NOMO-1 treated with DMSO at 0.1 percent for 48 hours (cell line): ENCODE measurements at regions not wholly inside any gene's neighbourhood (a gene's known extent, or its start where the extent isn't known, plus 50 kb on each side); places are given as distances from the start of the nearest gene placed in this dataset.
"Not testable (repeated sequence)": the region's sequence is repeated elsewhere in the genome, so short reads cannot be mapped to it uniquely, and the experiment has no call there.

Source experiments
- DNase-seq: peaks from one replicate; lab custom pipeline; 2025; ENCODE audit not compliant: unreplicated experiment; lab: John Stamatoyannopoulos, UW

GRCh38 chr11:34001557-34002064 lies 49.9 kb upstream of the CAPRIN1 start:
- DNase-seq, result no peak

- DNase-seq, result no peak
These were observed 52.1 kb upstream of the CAPRIN1 start for GRCh38 chr11:33999393-33999792.

DNA sequence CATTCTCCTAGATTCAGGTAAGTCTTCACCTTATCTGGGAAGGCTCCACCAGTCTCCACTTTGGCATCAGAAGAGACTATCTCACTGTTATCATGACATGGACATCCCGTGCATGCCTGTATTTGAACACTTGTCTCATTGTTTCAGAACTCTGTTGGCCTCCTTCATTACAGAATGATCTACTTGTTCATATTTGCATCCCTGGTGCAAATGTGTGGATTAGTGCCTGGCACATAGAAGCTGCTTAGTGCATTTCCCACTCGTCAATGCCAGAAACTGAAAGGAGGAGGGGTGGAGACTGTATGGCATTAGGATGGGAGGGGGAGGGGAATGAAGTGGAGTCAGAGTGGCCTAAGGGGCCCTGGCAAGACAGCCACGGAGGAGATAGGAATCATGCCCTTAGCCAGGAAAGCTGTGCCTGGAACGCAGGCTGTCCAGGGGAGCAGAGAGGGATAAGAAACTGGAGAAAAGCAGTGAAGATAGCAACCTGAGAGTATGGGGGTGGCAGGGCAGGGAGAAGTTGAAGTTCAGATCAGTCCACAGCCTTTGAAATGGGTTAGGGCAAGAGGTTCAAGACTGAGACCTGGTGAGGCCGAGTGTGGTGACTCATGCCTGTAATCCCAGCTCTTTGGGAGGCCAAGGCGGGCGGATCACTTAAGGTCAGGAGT lies 53.8 kb upstream of the CAPRIN1 start:
- no peak for DNase-seq

DNA sequence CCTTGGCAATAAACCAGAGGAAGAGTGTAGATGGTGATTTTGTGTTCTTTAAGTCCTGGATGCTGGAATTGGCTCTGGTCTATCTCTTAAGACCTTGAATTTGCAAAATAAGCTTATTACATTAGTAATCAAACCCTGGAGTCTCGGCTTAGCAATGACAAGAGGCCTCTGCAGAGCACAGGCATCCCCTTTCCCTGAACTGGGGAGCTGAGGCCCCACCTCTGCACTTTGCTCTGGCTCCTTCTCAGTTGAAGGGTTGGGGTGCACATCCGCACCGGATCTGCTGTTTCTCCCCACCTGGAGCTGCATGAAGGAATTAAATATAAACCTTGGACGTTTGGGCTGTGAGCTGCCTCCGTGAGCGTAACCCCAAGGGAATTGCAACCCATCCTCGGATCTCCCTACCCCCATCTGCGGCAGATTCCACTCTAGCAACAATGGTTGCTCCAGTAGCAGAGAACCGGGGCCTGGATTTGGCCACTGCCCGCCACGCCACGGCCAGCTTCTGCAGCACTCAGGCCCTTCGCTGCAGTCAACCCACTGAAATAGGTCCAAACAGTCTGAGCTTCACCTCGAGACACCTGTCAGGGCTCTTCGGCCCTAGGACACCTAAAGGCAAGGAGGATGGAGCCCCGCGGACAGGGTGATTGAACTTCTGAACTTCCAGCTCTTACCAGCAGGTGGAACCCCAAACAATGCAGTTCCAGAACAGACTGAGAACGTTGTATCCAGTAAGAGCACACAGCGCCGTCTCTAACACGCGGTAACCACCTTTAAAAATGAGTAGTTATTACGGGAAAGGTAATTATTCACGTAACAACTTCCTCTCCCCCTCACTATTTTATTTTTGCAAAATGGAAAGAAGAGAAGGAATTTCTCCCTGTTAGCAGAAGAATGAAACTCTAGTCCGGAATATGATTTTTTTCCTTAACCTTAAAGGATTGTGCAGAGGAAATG lies 54.8 kb upstream of the CAPRIN1 start:
- peak; percentile 69 for DNase-seq

GRCh38 chr11:33994937-33995336 lies 56.6 kb upstream of the CAPRIN1 start:
- DNase-seq, result no peak

DNA sequence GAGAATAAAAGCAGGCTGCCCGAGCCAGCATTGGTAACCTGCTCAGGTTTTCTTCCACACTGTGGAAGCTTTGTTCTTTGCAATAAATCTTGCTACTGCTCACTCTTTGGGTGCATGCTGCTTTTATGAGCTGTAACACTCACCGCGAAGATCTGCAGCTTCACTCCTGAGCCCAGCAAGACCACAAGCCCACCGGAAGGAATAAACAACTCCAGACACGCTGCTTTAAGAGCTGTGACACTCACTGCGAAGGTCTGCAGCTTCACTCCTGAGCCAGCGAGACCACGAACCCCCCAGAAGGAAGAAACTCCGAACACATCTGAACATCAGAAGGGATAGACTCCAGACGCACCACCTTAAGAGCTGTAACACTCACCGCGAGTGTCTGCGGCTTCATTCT lies 60.4 kb upstream of the CAPRIN1 start:
- not testable (repeated sequence) for DNase-seq

DNA sequence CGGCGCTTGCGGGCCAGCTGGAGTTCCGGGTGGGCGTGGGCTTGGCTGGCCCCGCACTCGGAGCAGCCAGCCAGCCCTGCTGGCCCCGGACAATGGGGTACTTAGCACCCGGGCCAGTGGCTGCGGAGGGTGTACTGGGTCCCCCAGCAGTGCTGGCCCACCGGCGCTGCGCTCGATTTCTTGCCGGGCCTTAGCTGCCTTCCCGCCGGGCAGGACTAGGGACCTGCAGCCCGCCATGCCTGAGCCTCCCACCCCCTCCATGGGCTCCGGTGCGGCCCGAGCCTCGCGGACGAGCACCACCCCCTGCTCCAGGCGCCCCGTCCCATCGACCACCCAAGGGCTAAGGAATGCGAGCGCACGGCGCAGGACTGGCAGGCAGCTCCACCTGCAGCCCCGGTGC lies 61.4 kb upstream of the CAPRIN1 start:
- not testable (repeated sequence) for DNase-seq

DNA sequence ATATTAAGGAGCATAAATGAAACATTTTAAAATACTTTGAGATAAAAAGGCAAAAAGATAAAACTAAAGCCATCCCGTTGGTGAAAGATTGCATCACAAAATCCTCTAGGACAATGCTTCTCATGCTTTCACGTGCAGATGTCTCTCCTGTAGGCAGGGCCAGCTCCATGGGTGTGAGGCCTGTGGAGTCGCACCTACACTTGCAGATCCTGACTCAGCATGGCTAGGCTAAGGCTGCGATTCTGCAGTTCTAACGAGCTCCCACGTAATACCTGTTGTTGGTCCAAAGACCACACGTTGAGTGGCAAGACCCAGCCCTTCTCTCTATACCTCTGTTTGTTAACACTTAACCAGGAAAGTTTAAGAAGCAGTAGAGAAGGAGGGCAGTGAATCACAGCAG lies 62.1 kb upstream of the CAPRIN1 start:
- DNase-seq, result no peak

DNA sequence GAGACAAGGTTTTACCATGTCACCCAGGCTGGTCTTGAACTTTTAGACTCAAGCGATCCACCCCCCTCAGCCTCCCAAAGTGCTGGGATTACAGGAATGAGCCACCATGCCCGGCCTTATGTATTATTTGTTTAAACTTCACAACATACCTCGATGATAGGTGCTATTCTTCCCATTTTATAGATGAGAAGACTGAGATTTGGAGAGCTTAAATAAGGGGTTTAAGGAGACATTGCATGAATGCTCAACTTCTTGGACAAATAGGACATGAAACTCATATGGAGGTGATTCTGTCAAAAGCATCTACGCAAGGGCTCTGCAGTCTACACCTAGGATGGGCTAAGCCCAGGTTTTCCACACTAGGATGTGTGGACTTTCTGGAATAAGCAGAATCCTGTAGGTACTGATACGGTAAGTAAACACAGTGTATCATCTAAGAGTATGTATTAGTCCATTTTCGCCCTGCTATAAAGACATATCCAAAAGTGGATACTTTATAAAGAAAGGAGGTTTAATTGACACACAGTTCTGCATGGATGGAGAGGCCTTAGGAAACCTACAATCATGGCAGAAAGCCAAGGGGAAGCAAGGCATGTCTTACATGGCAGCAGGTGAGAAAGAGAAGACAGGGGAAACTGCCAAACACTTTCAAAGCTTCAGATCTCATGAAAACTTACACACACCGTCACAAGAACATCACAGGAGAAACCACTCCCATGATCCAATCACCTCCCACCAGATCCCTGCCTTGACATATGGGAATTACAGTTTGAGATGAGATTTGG lies 62.8 kb upstream of the CAPRIN1 start:
- DNase-seq, result no peak

GRCh38 chr11:33987975-33988580 lies 63.5 kb upstream of the CAPRIN1 start:
- DNase-seq, result peak; percentile 85

DNA sequence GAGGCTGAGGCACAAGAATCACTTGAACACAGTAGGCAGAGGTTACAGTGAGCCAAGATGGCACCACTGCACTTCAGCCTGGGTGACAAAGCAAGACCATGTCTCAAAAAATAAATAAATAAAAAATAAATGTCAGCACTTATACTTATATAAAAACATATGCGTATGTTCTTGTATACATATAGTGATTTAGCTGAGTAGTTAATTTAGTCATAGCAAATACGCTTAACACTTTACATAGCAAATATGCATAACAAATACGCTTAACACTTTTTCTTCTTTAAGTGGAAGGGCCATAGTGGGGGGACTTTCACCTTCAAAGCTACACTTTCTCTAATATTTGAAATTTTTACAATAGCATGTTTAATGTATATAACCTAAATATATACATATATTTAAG lies 64.0 kb upstream of the CAPRIN1 start:
- DNase-seq, result no peak

DNA sequence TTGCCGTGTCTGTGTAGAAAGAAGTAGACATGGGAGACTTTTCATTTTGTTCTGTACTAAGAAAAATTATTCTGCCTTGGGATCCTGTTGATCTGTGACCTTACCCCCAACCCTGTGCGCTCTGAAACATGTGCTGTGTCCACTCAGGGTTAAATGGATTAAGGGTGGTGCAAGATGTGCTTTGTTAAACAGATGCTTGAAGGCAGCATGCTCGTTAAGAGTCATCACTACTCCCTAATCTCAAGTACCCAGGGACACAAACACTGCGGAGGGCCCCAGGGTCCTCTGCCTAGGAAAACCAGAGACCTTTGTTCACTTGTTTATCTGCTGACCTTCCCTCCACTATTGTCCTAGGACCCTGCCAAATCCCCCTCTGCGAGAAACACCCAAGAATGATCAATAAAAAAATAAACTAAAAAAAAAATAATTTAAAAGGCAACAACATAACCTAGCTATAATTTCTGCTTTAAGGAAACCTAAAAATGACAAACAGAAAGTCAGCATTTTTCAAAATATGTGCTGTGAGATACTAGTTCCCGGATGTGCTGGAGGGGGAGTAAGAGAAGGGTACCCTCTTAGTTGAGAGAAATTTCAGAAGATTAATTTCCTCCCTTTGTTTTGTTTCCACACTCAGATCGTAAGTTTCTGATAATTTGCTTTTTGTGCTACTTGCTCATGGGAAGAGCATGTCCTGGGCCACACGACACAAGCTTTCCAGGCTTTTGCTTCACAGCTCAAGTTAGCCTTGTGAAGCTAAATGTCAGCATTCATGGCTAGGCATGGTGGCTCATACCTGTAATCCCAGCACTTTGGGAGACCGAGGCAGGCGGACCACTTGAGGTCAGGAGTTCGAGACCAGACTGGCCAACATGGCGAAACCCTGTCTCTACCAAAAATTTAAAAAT lies 64.7 kb upstream of the CAPRIN1 start:
- DNase-seq, result not testable (repeated sequence)

- peak; percentile 68 for DNase-seq
These were observed 66.7 kb upstream of the CAPRIN1 start for GRCh38 chr11:33984682-33985389.

DNA sequence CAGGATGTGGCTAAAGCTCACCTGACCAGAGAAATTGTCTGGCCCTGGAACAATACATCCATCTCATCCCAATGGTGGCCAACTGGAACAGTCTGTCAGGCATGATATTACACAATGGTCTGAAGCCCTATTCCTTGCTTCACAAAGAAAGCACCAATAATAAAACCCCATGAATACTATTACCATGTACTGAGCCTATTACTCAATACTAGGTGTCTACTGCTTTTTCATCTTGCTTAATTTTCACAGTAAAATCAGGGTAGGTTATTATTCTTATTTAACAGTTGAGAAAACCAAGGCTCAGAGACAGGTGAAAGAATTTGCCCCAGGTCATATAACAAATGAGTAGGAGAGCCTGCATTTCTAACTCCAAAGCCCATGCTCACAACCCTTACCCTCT lies 68.9 kb upstream of the CAPRIN1 start:
- DNase-seq, result peak; percentile 21

DNA sequence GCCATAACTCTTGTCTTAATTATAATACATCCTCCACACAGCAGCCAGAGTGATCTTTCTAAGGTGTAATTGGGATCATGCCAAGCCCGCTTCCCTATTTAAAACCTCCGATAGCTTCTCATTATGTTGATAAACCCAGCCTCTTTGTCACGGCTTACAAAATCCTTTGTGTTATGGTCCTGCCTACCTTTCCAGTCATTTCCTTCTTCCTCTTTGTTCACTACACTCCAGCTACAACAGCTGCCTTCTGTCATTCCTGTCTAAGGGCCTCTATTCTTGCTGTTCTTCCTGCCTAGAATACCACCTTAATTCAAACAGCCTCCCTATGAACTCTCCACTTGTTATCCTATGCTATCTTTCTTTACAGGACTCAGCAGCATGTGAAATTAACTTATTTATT lies 70.6 kb upstream of the CAPRIN1 start:
- DNase-seq, result peak; percentile 57

DNA sequence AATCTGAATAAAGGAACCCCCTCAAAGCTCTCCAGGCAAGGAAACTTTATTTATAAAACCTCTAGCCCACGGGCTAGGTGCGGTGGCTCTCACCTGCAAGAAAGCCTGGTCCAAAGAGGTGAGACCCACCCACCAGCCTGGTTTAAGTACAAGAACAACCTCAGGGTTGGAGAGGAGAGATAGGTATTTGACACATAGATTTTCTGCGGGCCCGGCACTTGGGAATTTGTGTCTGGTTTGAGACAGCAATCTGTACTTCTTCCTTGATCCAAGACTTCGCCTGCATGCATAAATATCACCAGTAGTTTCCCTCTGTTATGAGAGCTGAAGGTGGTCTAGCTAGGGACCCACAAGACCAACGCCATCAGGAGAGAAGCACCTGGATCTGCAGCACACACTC lies 73.2 kb upstream of the CAPRIN1 start:
- no peak for DNase-seq

DNA sequence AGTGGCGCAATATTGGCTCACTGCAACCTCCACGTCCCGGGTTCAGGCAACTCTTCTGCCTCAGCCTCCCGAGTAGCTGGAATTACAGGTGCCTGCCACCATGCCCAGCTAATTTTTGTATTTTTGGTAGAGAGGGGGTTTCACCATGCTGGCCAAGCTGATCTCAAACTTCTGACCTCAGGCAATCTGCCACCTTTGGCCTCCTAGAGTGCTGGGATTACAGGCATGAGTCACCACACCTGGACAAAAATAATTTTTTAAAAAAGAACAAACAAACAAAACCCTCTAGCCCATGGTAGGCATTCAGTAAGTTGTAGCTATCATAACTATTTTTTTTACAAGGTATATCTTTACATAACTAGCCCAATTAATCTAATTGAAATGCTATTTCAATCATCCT lies 73.9 kb upstream of the CAPRIN1 start:
- no peak for DNase-seq

DNA sequence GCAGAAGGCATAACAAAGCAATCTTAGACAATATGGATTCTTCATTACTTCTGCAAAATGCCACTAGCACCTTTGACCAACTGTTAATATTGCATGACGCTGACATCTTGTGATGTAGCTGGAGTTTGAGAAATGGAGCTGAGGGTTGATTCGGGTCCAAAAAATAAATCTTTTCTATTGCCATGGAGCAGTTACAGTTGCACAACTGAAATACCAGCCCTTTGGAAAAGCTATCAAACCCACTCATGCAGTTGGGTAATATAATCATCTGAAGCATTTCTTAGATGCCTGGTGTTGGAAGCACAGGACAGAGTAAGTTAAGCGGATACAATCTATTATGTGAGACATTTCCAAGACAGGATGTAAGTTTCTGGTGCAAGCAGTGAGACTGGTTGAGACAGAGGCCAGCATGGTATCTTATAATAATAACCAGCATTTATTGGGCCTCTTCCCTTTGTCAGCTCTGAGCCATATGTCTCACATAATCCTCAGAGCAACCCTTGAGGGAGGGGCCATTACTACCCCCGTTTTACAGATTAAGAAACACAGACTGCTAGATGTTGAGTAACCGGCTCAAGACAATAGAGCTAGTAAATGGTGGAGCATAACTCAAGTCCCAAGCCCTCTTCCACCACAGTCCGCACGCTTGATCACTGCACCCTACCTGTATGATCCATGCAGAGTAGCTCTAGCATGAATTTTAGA lies 74.9 kb upstream of the CAPRIN1 start:
- DNase-seq, result peak; percentile 63

- no peak for DNase-seq
These were observed 76.7 kb upstream of the CAPRIN1 start for GRCh38 chr11:33974804-33975203.
